ENCODE measurements at regions not wholly inside any gene's neighbourhood (a gene's known extent, or its start where the extent isn't known, plus 50 kb on each side); places are given as distances from the start of the nearest gene placed in this dataset.

- TF ChIP-seq POLR2A (IDR thresholded peaks at IDR 0.05; ENCODE audit: low read length) (no peak), GATA1 (IDR thresholded peaks at IDR 0.05; ENCODE audit: low read depth, low read length) (no peak)
Measured at GRCh38 chr13:33375421-33375820, 89.9 kb upstream of the STARD13 start.
